ENCODE measurements at regions not wholly inside any gene's neighbourhood (a gene's known extent, or its start where the extent isn't known, plus 50 kb on each side); places are given as distances from the start of the nearest gene placed in this dataset.

GRCh38 chr4:31392923-31393322, 672.8 kb downstream of the PCDH7 start:
- Histone ChIP-seq H3K36me3 (ENCODE audit: insufficient read depth, insufficient read length, low read length) (no peaks in the 10 kb centered on the region), H3K9ac (ENCODE audit: insufficient read length, low read depth) (no peak overlapping the region), H3K9me3 (ENCODE audit: insufficient read depth, low read length) (no peaks in the 10 kb centered on the region), H3K4me3 (ENCODE audit: insufficient read length, low read depth) (no peak overlapping the region), H3K4me1 (ENCODE audit: insufficient read depth, insufficient read length) (no peaks in the 10 kb centered on the region), H3K27me3 (ENCODE audit: insufficient read depth, insufficient read length) (no peaks in the 10 kb centered on the region)
- DNase-seq (ENCODE audit: low read depth, low spot score), result no peak
- TF ChIP-seq SUZ12 (IDR thresholded peaks at IDR 0.05; ENCODE audit: extremely low read depth, insufficient read depth, insufficient read length) (no peak), ZNF274 (IDR thresholded peaks at IDR 0.05; ENCODE audit: low read depth, low read length) (no peak), YY1 (IDR thresholded peaks at IDR 0.05; ENCODE audit: insufficient read depth, insufficient read length) (no peak)

GRCh38 chr4:31408121-31408520, 688.0 kb downstream of the PCDH7 start:
- TF ChIP-seq SUZ12 (IDR thresholded peaks at IDR 0.05; ENCODE audit: extremely low read depth, insufficient read depth, insufficient read length) (no peak), YY1 (IDR thresholded peaks at IDR 0.05; ENCODE audit: insufficient read depth, insufficient read length) (no peak), ZNF274 (IDR thresholded peaks at IDR 0.05; ENCODE audit: low read depth, low read length) (no peak)

GRCh38 chr4:31411565-31411964, 691.4 kb downstream of the PCDH7 start:
- Histone ChIP-seq H3K4me3 (ENCODE audit: insufficient read length, low read depth) (no peak overlapping the region), H3K27me3 (ENCODE audit: insufficient read depth, insufficient read length) (no peaks in the 10 kb centered on the region), H3K36me3 (ENCODE audit: insufficient read depth, insufficient read length, low read length) (no peaks in the 10 kb centered on the region), H3K9ac (ENCODE audit: insufficient read length, low read depth) (no peak overlapping the region), H3K4me1 (ENCODE audit: insufficient read depth, insufficient read length) (no peaks in the 10 kb centered on the region), H3K9me3 (ENCODE audit: insufficient read depth, low read length) (no peaks in the 10 kb centered on the region)
- TF ChIP-seq SUZ12 (IDR thresholded peaks at IDR 0.05; ENCODE audit: extremely low read depth, insufficient read depth, insufficient read length), result no peak
- no peak for TF ChIP-seq ZNF274 (IDR thresholded peaks at IDR 0.05; ENCODE audit: low read depth, low read length)
- TF ChIP-seq YY1 (IDR thresholded peaks at IDR 0.05; ENCODE audit: insufficient read depth, insufficient read length), result no peak
- no peak for DNase-seq (ENCODE audit: low read depth, low spot score)

More at GRCh38 chr4:31408121-31408520, 688.0 kb downstream of the PCDH7 start:
- Histone ChIP-seq H3K36me3 (ENCODE audit: insufficient read depth, insufficient read length, low read length) (no peaks in the 10 kb centered on the region), H3K9ac (ENCODE audit: insufficient read length, low read depth) (no peak overlapping the region), H3K9me3 (ENCODE audit: insufficient read depth, low read length) (no peaks in the 10 kb centered on the region), H3K4me1 (ENCODE audit: insufficient read depth, insufficient read length) (no peaks in the 10 kb centered on the region), H3K27me3 (ENCODE audit: insufficient read depth, insufficient read length) (no peaks in the 10 kb centered on the region), H3K4me3 (ENCODE audit: insufficient read length, low read depth) (no peak overlapping the region)
- no peak for DNase-seq (ENCODE audit: low read depth, low spot score)

- Histone ChIP-seq H3K9ac (ENCODE audit: insufficient read length, low read depth) (no peak overlapping the region), H3K27me3 (ENCODE audit: insufficient read depth, insufficient read length) (no peaks in the 10 kb centered on the region), H3K4me3 (ENCODE audit: insufficient read length, low read depth) (no peak overlapping the region), H3K4me1 (ENCODE audit: insufficient read depth, insufficient read length) (no peaks in the 10 kb centered on the region), H3K9me3 (ENCODE audit: insufficient read depth, low read length) (no peaks in the 10 kb centered on the region), H3K36me3 (ENCODE audit: insufficient read depth, insufficient read length, low read length) (no peaks in the 10 kb centered on the region)
- no peak for DNase-seq (ENCODE audit: low read depth, low spot score)
- TF ChIP-seq YY1 (IDR thresholded peaks at IDR 0.05; ENCODE audit: insufficient read depth, insufficient read length), result no peak
- TF ChIP-seq ZNF274 (IDR thresholded peaks at IDR 0.05; ENCODE audit: low read depth, low read length), result no peak
Observed at GRCh38 chr4:31415629-31416028, 695.5 kb downstream of the PCDH7 start.

- no peak for DNase-seq (ENCODE audit: low read depth, low spot score)
- H3K4me1 ChIP-seq (ENCODE audit: insufficient read depth, insufficient read length), result no peaks in the 10 kb centered on the region
Observed at GRCh38 chr4:31416498-31416897, 696.3 kb downstream of the PCDH7 start.

GRCh38 chr4:31417040-31417439, 696.9 kb downstream of the PCDH7 start:
- no peaks in the 10 kb centered on the region for H3K36me3 ChIP-seq (ENCODE audit: insufficient read depth, insufficient read length, low read length)
- no peaks in the 10 kb centered on the region for H3K27me3 ChIP-seq (ENCODE audit: insufficient read depth, insufficient read length)
- no peaks in the 10 kb centered on the region for H3K4me1 ChIP-seq (ENCODE audit: insufficient read depth, insufficient read length)
- H3K9me3 ChIP-seq (ENCODE audit: insufficient read depth, low read length), result no peaks in the 10 kb centered on the region
- TF ChIP-seq ZNF274 (IDR thresholded peaks at IDR 0.05; ENCODE audit: low read depth, low read length) (no peak), YY1 (IDR thresholded peaks at IDR 0.05; ENCODE audit: insufficient read depth, insufficient read length) (no peak), SUZ12 (IDR thresholded peaks at IDR 0.05; ENCODE audit: extremely low read depth, insufficient read depth, insufficient read length) (no peak)
- no peak overlapping the region for H3K4me3 ChIP-seq (ENCODE audit: insufficient read length, low read depth)
- no peak overlapping the region for H3K9ac ChIP-seq (ENCODE audit: insufficient read length, low read depth)
- DNase-seq (ENCODE audit: low read depth, low spot score), result no peak

More at GRCh38 chr4:31416498-31416897, 696.3 kb downstream of the PCDH7 start:
- Histone ChIP-seq H3K9ac (ENCODE audit: insufficient read length, low read depth) (no peak overlapping the region), H3K27me3 (ENCODE audit: insufficient read depth, insufficient read length) (no peaks in the 10 kb centered on the region), H3K4me3 (ENCODE audit: insufficient read length, low read depth) (no peak overlapping the region), H3K9me3 (ENCODE audit: insufficient read depth, low read length) (no peaks in the 10 kb centered on the region), H3K36me3 (ENCODE audit: insufficient read depth, insufficient read length, low read length) (no peaks in the 10 kb centered on the region)
- no peak for TF ChIP-seq YY1 (IDR thresholded peaks at IDR 0.05; ENCODE audit: insufficient read depth, insufficient read length)
- TF ChIP-seq SUZ12 (IDR thresholded peaks at IDR 0.05; ENCODE audit: extremely low read depth, insufficient read depth, insufficient read length), result no peak
- no peak for TF ChIP-seq ZNF274 (IDR thresholded peaks at IDR 0.05; ENCODE audit: low read depth, low read length)

GRCh38 chr4:31422006-31422405, 701.8 kb downstream of the PCDH7 start:
- H3K36me3 ChIP-seq (ENCODE audit: insufficient read depth, insufficient read length, low read length), result no peaks in the 10 kb centered on the region
- H3K9ac ChIP-seq (ENCODE audit: insufficient read length, low read depth), result no peak overlapping the region
- TF ChIP-seq YY1 (IDR thresholded peaks at IDR 0.05; ENCODE audit: insufficient read depth, insufficient read length) (no peak), SUZ12 (IDR thresholded peaks at IDR 0.05; ENCODE audit: extremely low read depth, insufficient read depth, insufficient read length) (no peak), ZNF274 (IDR thresholded peaks at IDR 0.05; ENCODE audit: low read depth, low read length) (no peak)
- H3K9me3 ChIP-seq (ENCODE audit: insufficient read depth, low read length), result no peaks in the 10 kb centered on the region
- H3K27me3 ChIP-seq (ENCODE audit: insufficient read depth, insufficient read length), result no peaks in the 10 kb centered on the region
- H3K4me3 ChIP-seq (ENCODE audit: insufficient read length, low read depth), result no peak overlapping the region
- no peaks in the 10 kb centered on the region for H3K4me1 ChIP-seq (ENCODE audit: insufficient read depth, insufficient read length)
- DNase-seq (ENCODE audit: low read depth, low spot score), result no peak

GRCh38 chr4:31427691-31428090, 707.5 kb downstream of the PCDH7 start:
- no peaks in the 10 kb centered on the region for H3K4me1 ChIP-seq (ENCODE audit: insufficient read depth, insufficient read length)
- DNase-seq (ENCODE audit: low read depth, low spot score), result no peak
- H3K27me3 ChIP-seq (ENCODE audit: insufficient read depth, insufficient read length), result no peaks in the 10 kb centered on the region
- no peaks in the 10 kb centered on the region for H3K9me3 ChIP-seq (ENCODE audit: insufficient read depth, low read length)
- no peak overlapping the region for H3K4me3 ChIP-seq (ENCODE audit: insufficient read length, low read depth)
- TF ChIP-seq ZNF274 (IDR thresholded peaks at IDR 0.05; ENCODE audit: low read depth, low read length) (no peak), YY1 (IDR thresholded peaks at IDR 0.05; ENCODE audit: insufficient read depth, insufficient read length) (no peak), SUZ12 (IDR thresholded peaks at IDR 0.05; ENCODE audit: extremely low read depth, insufficient read depth, insufficient read length) (no peak)
- no peak overlapping the region for H3K9ac ChIP-seq (ENCODE audit: insufficient read length, low read depth)
- H3K36me3 ChIP-seq (ENCODE audit: insufficient read depth, insufficient read length, low read length), result no peaks in the 10 kb centered on the region

Data from NT2/D1 (cell line).